SU-DHL-6 (cell line): ENCODE measurements at regions not wholly inside any gene's neighbourhood (a gene's known extent, or its start where the extent isn't known, plus 50 kb on each side); places are given as distances from the start of the nearest gene placed in this dataset.

Experiments
- EZH2phosphoT487 ChIP-seq: fragments of 200-600 bp; sonication (generic), shearing (Covaris generic); conservative IDR thresholded peaks from 2 replicates; pipeline ENCODE4 v1.6.1; 2018; ENCODE audit warnings: mild to moderate bottlenecking, antibody characterized with exemption, low read length, moderate library complexity, mixed read lengths
- TF ChIP-seq, protein P1 (sequence below): fragments of 200-600 bp; sonication (generic); IDR thresholded peaks from one replicate; pipeline ENCODE4 v1.5.1; 2017; ENCODE audit warnings: antibody characterized with exemption, mild to moderate bottlenecking, low read length, moderate library complexity; ENCODE audit not compliant: insufficient read depth, poor library complexity, severe bottlenecking

DNA sequence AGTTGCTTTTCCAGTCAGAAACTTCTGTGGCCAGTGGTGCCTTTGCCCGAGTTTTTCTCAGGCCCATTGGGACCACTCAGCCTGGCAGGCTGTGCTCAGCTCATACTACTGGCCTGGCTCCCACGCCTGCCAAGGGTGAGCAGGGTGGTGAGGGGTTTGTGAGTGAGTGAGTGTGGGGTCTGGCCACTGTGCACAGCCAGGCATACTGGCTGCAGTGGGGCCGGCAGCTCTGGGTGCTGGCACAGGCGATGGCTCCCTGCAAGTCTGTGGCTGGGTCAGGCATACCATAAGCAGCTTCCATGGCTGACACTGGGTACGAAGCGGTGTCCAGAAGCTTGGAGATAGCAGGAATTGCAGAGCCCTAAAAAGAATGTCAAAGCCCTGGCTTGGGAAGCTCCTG is 161.0 kb downstream of the SLITRK6 start:
- TF ChIP-seq, protein P1, sequence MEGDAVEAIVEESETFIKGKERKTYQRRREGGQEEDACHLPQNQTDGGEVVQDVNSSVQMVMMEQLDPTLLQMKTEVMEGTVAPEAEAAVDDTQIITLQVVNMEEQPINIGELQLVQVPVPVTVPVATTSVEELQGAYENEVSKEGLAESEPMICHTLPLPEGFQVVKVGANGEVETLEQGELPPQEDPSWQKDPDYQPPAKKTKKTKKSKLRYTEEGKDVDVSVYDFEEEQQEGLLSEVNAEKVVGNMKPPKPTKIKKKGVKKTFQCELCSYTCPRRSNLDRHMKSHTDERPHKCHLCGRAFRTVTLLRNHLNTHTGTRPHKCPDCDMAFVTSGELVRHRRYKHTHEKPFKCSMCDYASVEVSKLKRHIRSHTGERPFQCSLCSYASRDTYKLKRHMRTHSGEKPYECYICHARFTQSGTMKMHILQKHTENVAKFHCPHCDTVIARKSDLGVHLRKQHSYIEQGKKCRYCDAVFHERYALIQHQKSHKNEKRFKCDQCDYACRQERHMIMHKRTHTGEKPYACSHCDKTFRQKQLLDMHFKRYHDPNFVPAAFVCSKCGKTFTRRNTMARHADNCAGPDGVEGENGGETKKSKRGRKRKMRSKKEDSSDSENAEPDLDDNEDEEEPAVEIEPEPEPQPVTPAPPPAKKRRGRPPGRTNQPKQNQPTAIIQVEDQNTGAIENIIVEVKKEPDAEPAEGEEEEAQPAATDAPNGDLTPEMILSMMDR: no peak
- TF ChIP-seq EZH2phosphoT487: no peak
